Lower lobe of right lung (tissue), 2 donors: ENCODE measurements at regions not wholly inside any gene's neighbourhood (a gene's known extent, or its start where the extent isn't known, plus 50 kb on each side); places are given as distances from the start of the nearest gene placed in this dataset.

Source experiments
- ATAC-seq, 2 donors: fragments of 200-7000 bp; cut with Tn5 transposase; one replicate each; pipeline ENCODE4 v1.9.1; 2020 to 2022; ENCODE audit warnings: mild to moderate bottlenecking in 2 of 2, moderate library complexity in 2 of 2
- DNase-seq: peaks from one replicate; pipeline ENCODE4 v3.0.0-alpha.2; 2020
- H3K27ac ChIP-seq: fragments of 200-600 bp; one replicate; pipeline ENCODE4 v1.8.0; 2022
- H3K27me3 ChIP-seq: fragments of 200-600 bp; one replicate; pipeline ENCODE4 v1.8.0; 2022; ENCODE audit warnings: low read depth
- H3K36me3 ChIP-seq: fragments of 200-600 bp; one replicate; pipeline ENCODE4 v1.8.0; 2022; ENCODE audit warnings: mild to moderate bottlenecking
- H3K4me1 ChIP-seq: fragments of 200-600 bp; one replicate; pipeline ENCODE4 v1.8.0; 2022
- H3K4me3 ChIP-seq: fragments of 200-600 bp; one replicate; pipeline ENCODE4 v1.8.0; 2022; ENCODE audit warnings: mild to moderate bottlenecking
- H3K9me3 ChIP-seq: fragments of 200-600 bp; one replicate; pipeline ENCODE4 v1.8.0; 2022
- CTCF ChIP-seq: fragments of 200-600 bp; IDR thresholded peaks from one replicate; pipeline ENCODE4 v1.8.0; 2022; ENCODE audit warnings: antibody characterized with exemption, mild to moderate bottlenecking
- intact Hi-C: fragments of 100-400 bp; cut with DNase I; formaldehyde crosslinking; loops from one replicate; pipeline ENCODE4 v1.11.0; 2022
- donor health status: DM: no; HTN: yes; CAD: no; lungs with severe emphysema.

- TF ChIP-seq CTCF: peak; percentile 13
- no peaks in the 10 kb centered on the region for H3K36me3 ChIP-seq
- ATAC-seq (no peak), DNase-seq (no peak)
- H3K4me3 ChIP-seq: no peak overlapping the region
- H3K4me1 ChIP-seq: no peaks in the 10 kb centered on the region
- no peak overlapping the region for H3K27ac ChIP-seq
- intact Hi-C loops: no loop called here
- H3K27me3 ChIP-seq: no peaks in the 10 kb centered on the region
- no peaks in the 10 kb centered on the region for H3K9me3 ChIP-seq
Measured at GRCh38 chr5:135729321-135729786, 105.1 kb upstream of the SLC25A48 start.

- peak in 1 of 2 donors; percentile 41 for ATAC-seq
Measured at GRCh38 chr5:135724617-135725016, 109.8 kb upstream of the SLC25A48 start.

DNA sequence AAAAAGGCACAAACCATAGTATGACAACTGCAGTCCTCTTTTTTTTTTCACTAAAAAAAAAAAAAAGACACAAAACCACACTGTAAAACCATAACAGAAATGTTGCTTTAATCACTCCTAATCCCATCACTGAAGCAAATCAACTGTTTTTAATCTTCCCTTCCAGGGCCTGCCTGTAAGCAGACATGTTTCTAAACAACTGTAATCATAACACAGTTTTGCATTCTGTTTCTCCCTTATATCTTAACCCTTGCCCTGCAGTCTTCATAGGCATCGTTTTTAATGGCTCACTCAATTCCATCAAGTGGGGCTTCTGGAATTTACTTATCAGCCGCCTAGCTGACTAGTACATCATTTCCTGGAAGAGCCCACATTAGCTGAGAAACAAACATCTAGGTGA is 111.0 kb upstream of the SLC25A48 start:
- TF ChIP-seq CTCF: no peak
- no peaks in the 10 kb centered on the region for H3K4me1 ChIP-seq
- H3K36me3 ChIP-seq: no peaks in the 10 kb centered on the region
- H3K4me3 ChIP-seq: no peak overlapping the region
- no peak overlapping the region for H3K27ac ChIP-seq
- no peaks in the 10 kb centered on the region for H3K27me3 ChIP-seq
- DNase-seq: no peak
- intact Hi-C loops: no loop called here
- no peak for ATAC-seq
- no peaks in the 10 kb centered on the region for H3K9me3 ChIP-seq

More at GRCh38 chr5:135724617-135725016, 109.8 kb upstream of the SLC25A48 start:
- no peaks in the 10 kb centered on the region for H3K4me1 ChIP-seq
- H3K9me3 ChIP-seq: no peaks in the 10 kb centered on the region
- no peak overlapping the region for H3K27ac ChIP-seq
- TF ChIP-seq CTCF: no peak
- intact Hi-C loops: no loop called here
- no peaks in the 10 kb centered on the region for H3K27me3 ChIP-seq
- DNase-seq: no peak
- H3K36me3 ChIP-seq: no peaks in the 10 kb centered on the region
- no peak overlapping the region for H3K4me3 ChIP-seq

- TF ChIP-seq CTCF: no peak
- no peaks in the 10 kb centered on the region for H3K9me3 ChIP-seq
- intact Hi-C loops: no loop called here
- no peak overlapping the region for H3K4me3 ChIP-seq
- no peaks in the 10 kb centered on the region for H3K4me1 ChIP-seq
- no peaks in the 10 kb centered on the region for H3K36me3 ChIP-seq
- ATAC-seq (no peak), DNase-seq (no peak)
- H3K27ac ChIP-seq: no peak overlapping the region
- H3K27me3 ChIP-seq: no peaks in the 10 kb centered on the region
Measured at GRCh38 chr5:135721548-135722090, 112.8 kb upstream of the SLC25A48 start.

DNA sequence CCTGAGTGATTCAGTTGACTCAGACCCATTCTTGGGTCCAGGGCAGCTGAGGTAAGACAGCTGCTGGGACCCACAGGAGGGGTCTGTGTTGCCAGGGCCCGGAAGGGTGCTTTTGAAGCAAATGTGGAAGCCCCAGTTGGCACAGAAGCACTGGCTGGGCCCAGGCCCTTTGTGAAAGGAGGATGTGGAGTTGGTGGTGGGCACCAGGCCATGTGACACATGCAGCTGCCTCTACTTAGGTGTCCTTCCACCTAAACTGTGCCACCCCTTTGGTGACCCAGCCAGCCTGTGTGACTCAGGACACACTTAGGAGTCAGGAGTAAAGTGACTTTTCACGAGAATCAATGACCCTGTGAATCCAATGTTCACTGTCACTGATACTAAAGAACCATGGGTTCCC is 114.3 kb upstream of the SLC25A48 start:
- no peak overlapping the region for H3K4me3 ChIP-seq
- DNase-seq (no peak), ATAC-seq (no peak)
- H3K4me1 ChIP-seq: no peaks in the 10 kb centered on the region
- no peaks in the 10 kb centered on the region for H3K9me3 ChIP-seq
- intact Hi-C loops: no loop called here
- H3K27me3 ChIP-seq: no peaks in the 10 kb centered on the region
- no peak for TF ChIP-seq CTCF
- no peak overlapping the region for H3K27ac ChIP-seq
- H3K36me3 ChIP-seq: no peaks in the 10 kb centered on the region
